IMR-90 (cell line): ENCODE measurements at regions not wholly inside any gene's neighbourhood (a gene's known extent, or its start where the extent isn't known, plus 50 kb on each side); places are given as distances from the start of the nearest gene placed in this dataset.

Source experiments
- ATAC-seq: fragments of 200-7000 bp; cut with Tn5 transposase; 2 replicates; pipeline ENCODE4 v1.9.1; 2020; ENCODE audit warnings: low read depth, mild to moderate bottlenecking, moderate library complexity
- BruUV-seq: library from RNA; stranded (reverse); fragments of 400-500 nt; replicated peaks from 2 replicates; lab custom pipeline; 2021; lab: Mats Ljungman, UMichigan
- CTCF ChIA-PET: fragments of 300-600 bp; formaldehyde crosslinking; extraction: SDS; loops from one replicate; lab custom pipeline; 2021; ENCODE audit warnings: antibody characterized with exemption; lab: Yijun Ruan, JAX
- POLR2A ChIA-PET: fragments of 300-600 bp; sonication (Branson Sonifier 250); formaldehyde crosslinking; loops from one replicate; lab custom pipeline; 2022; ENCODE audit warnings: antibody characterized with exemption; ENCODE audit not compliant: unreplicated experiment; lab: Charles Lee
- DNase-seq: peaks from one replicate; pipeline ENCODE4 v3.0.0; 2013
- H2AFZ ChIP-seq: replicated peaks from 2 replicates; pipeline ENCODE3; 2013; ENCODE audit warnings: low read length, mild to moderate bottlenecking; ENCODE audit not compliant: poor library complexity
- H2AK5ac ChIP-seq: 2 replicates; pipeline ENCODE4 v1.6.1; 2013; ENCODE audit warnings: low read depth, low read length, inconsistent platforms
- H2AK9ac ChIP-seq: replicated peaks from 2 replicates; pipeline ENCODE3; 2013; ENCODE audit warnings: mild to moderate bottlenecking, low read depth, low read length, moderate library complexity; ENCODE audit not compliant: poor library complexity
- H2BK120ac ChIP-seq: 2 replicates; pipeline ENCODE4 v1.6.1; 2013; ENCODE audit warnings: low read depth, low read length, inconsistent platforms
- H2BK15ac ChIP-seq: 3 replicates; pipeline ENCODE4 v1.6.1; 2013; ENCODE audit warnings: low read depth, low read length, inconsistent platforms
- H2BK20ac ChIP-seq: 2 replicates; pipeline ENCODE4 v1.6.1; 2013; ENCODE audit warnings: low read depth, mild to moderate bottlenecking, inconsistent platforms, low read length, moderate library complexity
- H2BK5ac ChIP-seq: 2 replicates; pipeline ENCODE4 v1.6.1; 2013; ENCODE audit warnings: mild to moderate bottlenecking, low read depth, low read length, inconsistent platforms; ENCODE audit not compliant: poor library complexity, severe bottlenecking
- H3K14ac ChIP-seq: replicated peaks from 2 replicates; pipeline ENCODE4 v1.6.1; 2013; ENCODE audit warnings: low read depth, low read length, inconsistent platforms
- H3K18ac ChIP-seq: 2 replicates; pipeline ENCODE4 v1.6.1; 2013; ENCODE audit warnings: low read depth, low read length, control low read depth
- H3K23ac ChIP-seq: 2 replicates; pipeline ENCODE4 v1.6.1; 2013; ENCODE audit warnings: low read depth, low read length, inconsistent platforms
- H3K27ac ChIP-seq: 2 replicates; pipeline ENCODE4 v1.5.1; 2013; ENCODE audit warnings: mild to moderate bottlenecking, control low read depth, low read length; ENCODE audit not compliant: insufficient read depth
- H3K27me3 ChIP-seq: 2 replicates; pipeline ENCODE4 v1.6.1; 2013; ENCODE audit warnings: low read length; ENCODE audit not compliant: control insufficient read depth, insufficient read depth
- H3K36me3 ChIP-seq: 2 replicates; pipeline ENCODE4 v1.6.1; 2013; ENCODE audit warnings: low read length, mixed read lengths; ENCODE audit not compliant: control insufficient read depth, insufficient read depth
- H3K4ac ChIP-seq: 2 replicates; pipeline ENCODE4 v1.6.1; 2013; ENCODE audit warnings: low read depth, low read length, inconsistent platforms
- H3K4me1 ChIP-seq: 2 replicates; pipeline ENCODE4 v1.6.1; 2013; ENCODE audit warnings: low read length, mixed read lengths; ENCODE audit not compliant: control insufficient read depth, insufficient read depth
- H3K4me2 ChIP-seq: 2 replicates; pipeline ENCODE4 v1.6.1; 2013; ENCODE audit warnings: low read depth, mild to moderate bottlenecking, control low read depth, low read length, moderate library complexity
- H3K4me3 ChIP-seq: 2 replicates; pipeline ENCODE4 v1.5.1; 2013; ENCODE audit warnings: low read depth, mild to moderate bottlenecking, control low read depth, low read length, moderate library complexity; ENCODE audit not compliant: insufficient read depth
- H3K56ac ChIP-seq: 2 replicates; pipeline ENCODE4 v1.6.1; 2013; ENCODE audit warnings: low read length, inconsistent platforms; ENCODE audit not compliant: insufficient read depth; ENCODE audit errors: extremely low read depth
- H3K79me1 ChIP-seq, 2 experiments: 2 replicates each; pipeline ENCODE4 v1.6.1; 2013; ENCODE audit warnings: low read length in 2 of 2, inconsistent platforms in 1 of 2, low read depth in 1 of 2
- H3K9ac ChIP-seq: 2 replicates; pipeline ENCODE4 v1.6.1; 2013; ENCODE audit warnings: low read depth, low read length, control low read depth
- H3K9me1 ChIP-seq: 2 replicates; pipeline ENCODE4 v1.6.1; 2013; ENCODE audit warnings: low read length, inconsistent platforms; ENCODE audit not compliant: insufficient read depth
- H3K9me3 ChIP-seq: 2 replicates; pipeline ENCODE4 v1.6.1; 2013; ENCODE audit warnings: low read length; ENCODE audit not compliant: control insufficient read depth, insufficient read depth
- H4K20me1 ChIP-seq: 2 replicates; pipeline ENCODE4 v1.6.1; 2013; ENCODE audit warnings: low read length, inconsistent platforms; ENCODE audit not compliant: insufficient read depth
- H4K5ac ChIP-seq: 2 replicates; pipeline ENCODE4 v1.6.1; 2013; ENCODE audit warnings: mild to moderate bottlenecking, low read depth, low read length, control low read depth
- H4K8ac ChIP-seq, 2 experiments: 2 replicates each; pipeline ENCODE4 v1.6.1; 2013; ENCODE audit warnings: low read depth in 2 of 2, low read length in 2 of 2, control low read depth in 1 of 2, inconsistent platforms in 1 of 2
- H4K91ac ChIP-seq: 2 replicates; pipeline ENCODE4 v1.6.1; 2013; ENCODE audit warnings: low read depth, low read length, inconsistent platforms; ENCODE audit not compliant: insufficient read depth
- BHLHE40 ChIP-seq: fragments of 150-350 bp; IDR thresholded peaks from 2 replicates; pipeline ENCODE4 v1.6.1; 2016; ENCODE audit warnings: mild to moderate bottlenecking, low read depth, low read length
- CEBPB ChIP-seq: IDR thresholded peaks from 2 replicates; pipeline ENCODE4 v1.6.1; 2012; ENCODE audit warnings: low read depth, low read length, improper control_type of control experiment
- CHD1 ChIP-seq: IDR thresholded peaks from 2 replicates; pipeline ENCODE4 v1.6.1; 2012; ENCODE audit warnings: low read depth, low read length, improper control_type of control experiment
- CTCF ChIP-seq: conservative IDR thresholded peaks from 2 replicates; pipeline ENCODE4 v1.5.1; 2012; ENCODE audit warnings: mild to moderate bottlenecking, low read depth, low read length, improper control_type of control experiment
- ELK1 ChIP-seq: fragments of 150-350 bp; IDR thresholded peaks from 2 replicates; pipeline ENCODE4 v1.6.1; 2016; ENCODE audit warnings: low read depth, mild to moderate bottlenecking, low read length, moderate library complexity, borderline replicate concordance
- FOS ChIP-seq: fragments of 150-350 bp; IDR thresholded peaks from 2 replicates; pipeline ENCODE4 v1.6.1; 2016; ENCODE audit warnings: low read depth, low read length
- MAFK ChIP-seq: IDR thresholded peaks from 2 replicates; pipeline ENCODE4 v1.6.1; 2012; ENCODE audit warnings: low read depth, low read length, improper control_type of control experiment
- MAZ ChIP-seq: IDR thresholded peaks from 2 replicates; pipeline ENCODE4 v1.6.1; 2012; ENCODE audit warnings: low read depth, mild to moderate bottlenecking, low read length, improper control_type of control experiment, moderate library complexity, borderline replicate concordance
- MXI1 ChIP-seq: IDR thresholded peaks from 2 replicates; pipeline ENCODE4 v1.6.1; 2012; ENCODE audit warnings: low read depth, mild to moderate bottlenecking, low read length, moderate library complexity, borderline replicate concordance
- NFE2L2 ChIP-seq: fragments of 150-350 bp; IDR thresholded peaks from 2 replicates; pipeline ENCODE4 v1.6.1; 2016; ENCODE audit warnings: low read depth, mild to moderate bottlenecking, low read length
- POLR2A ChIP-seq: IDR thresholded peaks from 2 replicates; pipeline ENCODE4 v1.6.1; 2012; ENCODE audit warnings: mild to moderate bottlenecking, low read depth, low read length
- RAD21 ChIP-seq: IDR thresholded peaks from 2 replicates; pipeline ENCODE4 v1.6.1; 2012; ENCODE audit warnings: low read length, improper control_type of control experiment
- RCOR1 ChIP-seq: IDR thresholded peaks from 2 replicates; pipeline ENCODE4 v1.6.1; 2012; ENCODE audit warnings: mild to moderate bottlenecking, low read length, improper control_type of control experiment; ENCODE audit not compliant: insufficient replicate concordance
- RFX5 ChIP-seq: IDR thresholded peaks from 2 replicates; pipeline ENCODE4 v1.8.0; 2012; ENCODE audit warnings: low read depth, mild to moderate bottlenecking, low read length, moderate library complexity
- SMC3 ChIP-seq: fragments of 150-350 bp; IDR thresholded peaks from 2 replicates; pipeline ENCODE4 v1.6.1; 2016; ENCODE audit warnings: low read depth, mild to moderate bottlenecking, antibody characterized with exemption, low read length, moderate library complexity
- USF2 ChIP-seq: fragments of 150-350 bp; IDR thresholded peaks from 2 replicates; pipeline ENCODE4 v1.6.1; 2017; ENCODE audit warnings: mild to moderate bottlenecking, antibody characterized with exemption, low read length, low read depth
- dilution Hi-C: fragments of 300-500 bp; cut with HindIII; formaldehyde crosslinking; loops from one replicate; pipeline ENCODE4 v1.14.3; 2018; ENCODE audit warnings: low sequenced_read_pairs; ENCODE audit not compliant: unreplicated experiment
- in situ Hi-C: fragments of 300-500 bp; cut with MboI; formaldehyde crosslinking; loops from 3 replicates; pipeline ENCODE4 v1.14.3; 2019; ENCODE audit warnings: low sequenced_read_pairs, inconsistent platforms, mixed read lengths
- intact Hi-C: fragments of 100-400 bp; cut with micrococcal nuclease; formaldehyde crosslinking; loops from 2 replicates; pipeline ENCODE4 v1.10.0; 2022

GRCh38 chr2:57567245-57567644, 479.4 kb upstream of the VRK2 start:
- Histone ChIP-seq H4K20me1 (no peaks in the 10 kb centered on the region), H4K8ac (no peak overlapping the region), H3K36me3 (no peaks in the 10 kb centered on the region), H2BK120ac (no peak overlapping the region), H2BK15ac (no peak overlapping the region), H2BK20ac (no peak overlapping the region), H3K4me3 (no peak overlapping the region), H3K18ac (no peak overlapping the region), H3K79me1 (no peaks in the 10 kb centered on the region), H4K91ac (no peak overlapping the region), H3K4me1 (no peaks in the 10 kb centered on the region), H2AK9ac (no peak overlapping the region), H3K9me3 (no peaks in the 10 kb centered on the region), H4K5ac (no peak overlapping the region), H3K9ac (no peak overlapping the region), H3K4me2 (no peak overlapping the region), H2AK5ac (no peak overlapping the region), H3K4ac (no peak overlapping the region), H3K14ac (no peak overlapping the region), H2AFZ (no peak overlapping the region), H3K27me3 (no peaks in the 10 kb centered on the region), H3K27ac (no peak overlapping the region), H2BK5ac (no peak overlapping the region), H3K56ac (no peak overlapping the region), H3K23ac (no peak overlapping the region), H3K9me1 (no peaks in the 10 kb centered on the region)
- ChIA-PET POLR2A (no interaction called here), CTCF (interaction anchor here (0.6 kb wide), 1 partner anchor 365 kb away, joined by 3 read pairs; no protein-coding TSS in a partner anchor)
- in situ Hi-C loops (no loop called here), intact Hi-C loops (no loop called here), dilution Hi-C loops (no loop called here)
- ATAC-seq (no peak), DNase-seq (no peak)
- BruUV-seq, result no TSS peak
- TF ChIP-seq MAFK (no peak), MXI1 (no peak), BHLHE40 (no peak), SMC3 (no peak), CTCF (no peak), CHD1 (no peak), RFX5 (no peak), NFE2L2 (no peak), ELK1 (no peak), FOS (no peak), RCOR1 (no peak), USF2 (no peak), RAD21 (no peak), MAZ (no peak), CEBPB (no peak), POLR2A (no peak)
